ENCODE measurements at regions not wholly inside any gene's neighbourhood (a gene's known extent, or its start where the extent isn't known, plus 50 kb on each side); places are given as distances from the start of the nearest gene placed in this dataset.
"Not testable (repeated sequence)": the region's sequence is repeated elsewhere in the genome, so short reads cannot be mapped to it uniquely, and the experiment has no call there.

DNA sequence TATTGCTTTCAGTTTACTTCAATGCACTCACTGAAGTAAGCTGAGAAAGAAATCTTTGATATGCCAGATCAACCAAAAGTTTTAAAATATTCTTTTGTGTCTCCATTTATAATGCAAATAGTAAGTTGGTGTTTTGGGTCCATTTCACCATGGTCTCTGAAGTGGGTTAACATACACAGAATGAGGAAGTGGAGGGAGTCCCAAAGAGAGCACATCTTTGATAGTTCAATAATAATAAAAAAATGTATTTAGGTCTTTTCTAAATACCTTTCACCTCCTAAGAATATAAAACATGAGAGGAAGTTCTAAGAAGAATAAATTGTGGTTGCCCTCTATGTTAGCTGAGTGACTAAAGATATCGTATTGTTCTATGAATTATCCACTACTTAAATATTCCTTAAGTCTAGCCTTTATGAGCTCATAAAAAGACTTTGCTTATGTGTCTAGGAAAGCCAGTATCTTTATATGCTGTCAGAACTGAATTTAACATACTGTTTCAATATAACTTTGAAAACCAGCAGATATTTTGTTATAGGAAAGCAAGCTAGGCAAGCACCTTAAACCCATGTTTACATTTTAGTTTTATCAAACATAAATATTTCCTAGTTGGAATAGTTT lies 148.7 kb upstream of the ZEB2 start:
- DNase-seq (ENCODE audit: low read depth, low spot score): no peak

DNA sequence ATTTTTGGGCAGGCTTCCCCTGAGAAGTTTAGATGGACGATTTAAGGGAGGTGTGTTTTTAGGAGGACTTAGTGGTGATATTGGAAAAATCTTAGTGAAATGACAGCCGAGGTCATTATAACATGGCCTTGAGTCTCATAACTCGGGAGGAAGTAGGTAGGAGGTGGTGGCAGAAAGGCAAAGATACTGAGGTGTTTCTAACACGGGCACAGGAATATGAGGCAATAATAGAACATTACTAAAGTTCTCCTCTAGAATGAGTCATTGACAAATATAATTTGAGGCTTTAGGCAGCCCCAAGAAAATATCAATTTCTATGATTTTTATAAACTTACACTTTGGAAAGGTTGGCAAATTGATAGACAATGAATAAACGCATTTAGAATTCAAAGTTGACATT lies 146.1 kb upstream of the ZEB2 start:
- no peak for DNase-seq (ENCODE audit: low read depth, low spot score)

More for the DNA sequence above, 148.7 kb upstream of the ZEB2 start:
- H3K4me3 ChIP-seq (ENCODE audit: low read length): no peak overlapping the region

DNA sequence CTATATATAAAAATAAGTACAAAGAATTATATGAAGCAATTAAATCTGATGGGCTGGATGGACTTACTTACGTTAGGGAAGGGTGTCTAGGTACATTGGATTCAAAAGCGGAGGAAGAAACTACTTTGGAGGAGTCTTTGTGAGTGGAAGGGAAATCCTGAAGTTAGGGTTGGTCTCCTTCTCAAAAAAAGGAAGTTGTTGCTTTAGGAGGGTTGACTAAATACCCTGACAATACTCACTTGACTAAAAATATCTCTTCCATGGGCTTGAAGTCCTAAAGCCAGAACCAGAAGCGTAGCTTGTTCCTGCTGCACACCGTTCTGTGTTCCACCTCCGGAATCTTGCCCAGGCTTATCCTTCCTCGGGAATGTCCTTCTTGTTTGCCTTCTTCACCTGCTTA lies 143.3 kb upstream of the ZEB2 start:
- H3K4me3 ChIP-seq (ENCODE audit: low read length): no peak overlapping the region
- DNase-seq (ENCODE audit: low read depth, low spot score): no peak

More for the DNA sequence above, 146.1 kb upstream of the ZEB2 start:
- H3K4me3 ChIP-seq (ENCODE audit: low read length): no peak overlapping the region

DNA sequence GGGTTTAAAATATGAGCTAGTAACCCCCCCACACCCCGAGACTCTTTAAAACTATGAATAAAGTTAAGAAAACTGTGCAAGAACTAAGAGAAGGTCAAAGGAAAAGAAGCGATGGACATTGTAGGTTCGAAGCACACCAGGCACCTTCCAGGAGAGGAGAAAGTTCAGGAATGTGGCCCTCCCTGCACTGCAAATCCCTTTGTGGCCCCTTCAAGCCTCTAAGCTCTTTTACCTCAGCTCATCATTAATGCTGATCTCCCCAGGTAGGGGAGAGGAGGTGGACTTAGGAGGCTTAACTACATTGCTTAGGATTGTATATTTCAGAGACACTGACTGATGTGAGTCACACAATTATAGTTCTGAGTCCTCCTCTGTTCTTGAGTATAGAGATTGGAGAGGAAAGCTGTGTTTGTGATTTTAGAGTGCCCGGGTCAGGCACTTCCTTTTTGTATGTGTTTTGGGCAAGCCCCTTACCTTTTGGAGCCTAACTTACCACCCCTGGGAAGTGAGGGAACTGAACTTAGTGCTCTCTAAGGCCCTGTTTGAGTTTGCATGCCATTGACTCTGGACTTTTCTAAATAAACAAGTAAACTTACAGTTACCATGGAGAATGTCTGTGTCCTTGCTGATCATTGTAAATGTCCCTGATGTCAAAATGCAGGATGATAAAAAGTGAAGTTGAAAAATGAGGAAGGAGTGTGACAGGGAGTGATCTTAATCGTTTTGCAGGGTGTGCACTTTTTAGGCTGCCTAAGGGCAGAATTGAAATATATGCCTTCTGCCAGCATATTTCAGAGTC lies 140.8 kb upstream of the ZEB2 start:
- no peak overlapping the region for H3K4me3 ChIP-seq (ENCODE audit: low read length)
- no peak for DNase-seq (ENCODE audit: low read depth, low spot score)

DNA sequence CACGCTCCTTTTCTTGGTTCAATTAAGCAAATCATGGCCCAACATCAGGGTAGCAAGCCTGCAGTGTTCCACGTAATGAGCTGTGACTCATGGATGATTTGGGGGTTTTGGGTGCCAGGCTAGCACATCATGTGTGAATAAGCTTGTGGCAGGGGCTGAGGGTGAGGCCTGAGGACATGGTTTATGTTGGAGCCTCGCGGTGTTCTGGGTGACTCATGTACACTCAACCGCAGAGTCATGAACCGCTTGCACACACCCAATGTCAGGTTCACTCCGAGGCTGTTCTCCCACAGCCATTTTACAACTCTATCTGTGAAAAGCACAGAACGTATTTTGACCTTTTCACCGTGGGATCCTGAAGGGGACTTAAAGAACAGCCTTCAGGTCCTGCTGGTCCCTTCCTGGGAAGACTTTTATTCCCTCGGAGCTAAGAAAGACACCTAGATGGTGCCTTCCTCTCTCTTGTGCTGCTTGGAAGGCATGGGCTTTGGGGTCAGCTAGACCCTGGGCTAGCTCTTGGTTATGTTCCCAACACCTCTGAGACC lies 139.9 kb upstream of the ZEB2 start:
- H3K4me3 ChIP-seq (ENCODE audit: low read length): no peak overlapping the region
- DNase-seq (ENCODE audit: low read depth, low spot score): no peak

- DNase-seq (ENCODE audit: low read depth, low spot score): no peak
- H3K4me3 ChIP-seq (ENCODE audit: low read length): no peak overlapping the region
Observed at GRCh38 chr2:144654523-144654922, 134.6 kb upstream of the ZEB2 start.

- no peak overlapping the region for H3K4me3 ChIP-seq (ENCODE audit: low read length)
- DNase-seq (ENCODE audit: low read depth, low spot score): no peak
Observed at GRCh38 chr2:144650907-144651306, 131.0 kb upstream of the ZEB2 start.

DNA sequence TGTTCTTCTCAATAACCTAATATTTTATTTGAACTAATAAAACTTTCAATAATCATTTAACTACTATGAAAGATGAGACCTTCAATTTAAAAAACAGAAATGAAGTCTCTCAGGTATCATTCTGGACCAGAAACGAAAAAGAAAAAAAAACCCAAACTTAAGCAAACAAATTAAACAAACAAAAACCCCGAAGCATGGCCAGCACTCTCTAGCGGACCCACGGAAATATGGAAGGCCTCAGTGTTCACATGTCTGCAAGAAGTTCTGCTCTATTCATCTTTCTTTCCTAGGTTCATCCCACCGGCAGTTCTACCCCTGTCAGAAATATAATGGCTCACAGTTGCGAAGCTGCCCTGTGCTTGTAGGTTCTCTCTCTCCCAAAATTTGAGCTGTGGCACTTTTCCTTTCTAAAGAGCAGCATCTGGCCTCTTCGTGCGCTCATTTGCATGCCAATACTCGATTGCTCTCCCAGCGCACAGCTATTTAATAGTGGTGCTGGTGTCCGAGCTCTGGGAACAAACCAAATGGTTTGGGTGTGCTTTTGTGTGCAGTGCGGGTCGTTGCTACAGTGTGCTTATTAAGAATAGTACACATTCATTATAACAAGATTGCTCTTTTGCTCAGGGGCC lies 129.0 kb upstream of the ZEB2 start:
- no peak for DNase-seq (ENCODE audit: low read depth, low spot score)
- no peak overlapping the region for H3K4me3 ChIP-seq (ENCODE audit: low read length)

- H3K4me3 ChIP-seq (ENCODE audit: low read length): no peak overlapping the region
- no peak for DNase-seq (ENCODE audit: low read depth, low spot score)
Observed at GRCh38 chr2:144645083-144645778, 125.3 kb upstream of the ZEB2 start.

- no peak overlapping the region for H3K4me3 ChIP-seq (ENCODE audit: low read length)
- no peak for DNase-seq (ENCODE audit: low read depth, low spot score)
Observed at GRCh38 chr2:144644549-144644948, 124.6 kb upstream of the ZEB2 start.

DNA sequence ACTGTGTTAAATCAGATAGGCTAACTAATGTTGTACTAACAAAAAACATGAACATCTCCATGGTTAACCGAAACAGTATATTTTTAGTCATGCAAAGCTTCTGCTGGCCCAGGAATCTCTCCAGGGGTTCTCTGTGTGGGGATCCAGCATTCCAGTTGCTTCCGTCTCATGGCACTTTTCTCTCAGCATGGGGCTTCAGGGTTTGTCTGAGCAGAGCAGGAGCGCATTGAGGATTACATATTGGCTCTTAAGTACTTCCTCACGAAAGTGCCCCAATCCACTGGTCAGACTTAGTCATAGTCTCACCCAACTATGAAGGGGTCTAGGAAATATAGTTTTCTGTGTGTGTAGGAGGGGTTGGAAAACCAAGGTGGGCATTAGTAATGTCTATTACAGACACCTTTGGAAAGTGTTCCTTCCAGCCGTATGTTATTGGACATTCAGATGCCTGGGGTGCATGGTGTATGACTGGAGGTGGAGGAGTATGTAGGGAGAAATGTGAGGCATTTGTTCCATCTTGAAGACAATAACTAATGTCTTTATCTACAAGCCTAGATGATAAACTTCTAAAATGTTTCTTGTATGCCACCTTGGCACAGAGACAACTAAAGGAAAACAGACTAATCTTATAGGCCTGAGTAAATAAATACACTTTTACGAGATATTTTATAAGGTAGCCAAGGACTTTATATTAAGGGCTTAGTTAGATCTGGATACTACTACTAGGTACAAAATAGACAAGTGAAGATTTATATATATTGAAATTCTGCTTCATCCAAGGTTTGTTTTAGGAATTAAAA lies 123.8 kb upstream of the ZEB2 start:
- no peak for DNase-seq (ENCODE audit: low read depth, low spot score)
- no peak overlapping the region for H3K4me3 ChIP-seq (ENCODE audit: low read length)

GRCh38 chr2:144642856-144643255 lies 122.9 kb upstream of the ZEB2 start:
- no peak overlapping the region for H3K4me3 ChIP-seq (ENCODE audit: low read length)
- no peak for DNase-seq (ENCODE audit: low read depth, low spot score)

DNA sequence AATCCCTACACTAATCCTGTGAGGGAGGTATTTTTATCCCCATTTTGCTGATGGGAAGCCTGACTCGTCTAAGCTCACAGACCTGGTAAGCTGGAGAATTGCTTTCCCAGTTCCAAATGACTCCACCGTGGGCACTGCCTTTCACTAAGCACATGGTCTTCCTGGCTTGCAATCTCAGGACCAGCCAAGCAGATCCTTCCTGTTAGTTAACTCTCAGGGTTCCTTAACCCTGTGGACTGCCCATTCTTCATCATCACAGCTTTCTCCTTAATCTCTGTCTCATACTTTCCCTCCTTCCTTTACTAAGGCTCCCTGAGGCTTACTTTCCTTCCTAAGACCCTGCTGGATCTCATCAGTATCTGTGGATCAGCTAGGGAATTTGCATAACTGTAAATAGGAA lies 122.2 kb upstream of the ZEB2 start:
- DNase-seq (ENCODE audit: low read depth, low spot score): no peak
- no peak overlapping the region for H3K4me3 ChIP-seq (ENCODE audit: low read length)

GRCh38 chr2:144638250-144638649 lies 118.3 kb upstream of the ZEB2 start:
- not testable (repeated sequence) for DNase-seq (ENCODE audit: low read depth, low spot score)

DNA sequence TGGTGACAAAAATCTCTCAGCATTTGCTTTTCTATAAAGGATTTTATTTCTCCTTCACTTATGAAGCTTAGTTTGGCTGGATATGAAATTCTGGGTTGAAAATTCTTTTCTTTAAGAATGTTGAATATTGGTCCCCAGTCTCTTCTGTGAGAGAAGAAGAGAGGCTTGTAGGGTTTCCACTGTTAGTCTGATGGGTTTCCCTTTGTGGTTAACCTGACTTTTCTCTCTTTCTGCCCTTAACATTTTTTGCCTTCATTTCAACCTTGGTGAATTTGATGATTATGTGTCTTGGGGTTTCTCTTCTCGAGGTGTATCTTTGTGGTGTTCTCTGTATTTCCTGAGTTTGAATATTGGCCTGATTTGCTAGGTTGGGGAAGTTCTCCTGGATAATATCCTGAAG lies 116.9 kb upstream of the ZEB2 start:
- not testable (repeated sequence) for H3K4me3 ChIP-seq (ENCODE audit: low read length); DNase-seq (ENCODE audit: low read depth, low spot score)

More at GRCh38 chr2:144638250-144638649, 118.3 kb upstream of the ZEB2 start:
- not testable (repeated sequence) for H3K4me3 ChIP-seq (ENCODE audit: low read length)

DNA sequence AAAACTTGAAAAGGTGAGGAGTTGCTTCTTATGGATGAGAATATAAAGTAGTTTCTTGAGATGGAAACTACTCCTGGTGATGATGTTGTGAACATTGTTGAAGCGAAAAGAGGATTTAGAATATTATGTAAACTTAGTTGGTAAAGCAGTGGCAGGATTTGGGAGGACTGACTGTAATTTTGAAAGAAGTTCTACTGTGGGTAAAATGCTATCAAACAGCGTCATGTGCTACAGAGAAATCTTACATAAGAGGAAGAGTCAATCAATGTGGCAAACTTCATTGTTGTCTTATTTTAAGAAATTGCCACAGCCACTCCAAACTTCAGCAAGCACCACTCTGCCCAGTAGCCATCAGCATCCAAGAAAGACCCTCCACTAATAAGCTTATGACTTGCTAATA lies 112.9 kb upstream of the ZEB2 start:
- no peak overlapping the region for H3K4me3 ChIP-seq (ENCODE audit: low read length)
- no peak for DNase-seq (ENCODE audit: low read depth, low spot score)

- no peak for DNase-seq (ENCODE audit: low read depth, low spot score)
- no peak overlapping the region for H3K4me3 ChIP-seq (ENCODE audit: low read length)
Observed at GRCh38 chr2:144631636-144632035, 111.7 kb upstream of the ZEB2 start.

DNA sequence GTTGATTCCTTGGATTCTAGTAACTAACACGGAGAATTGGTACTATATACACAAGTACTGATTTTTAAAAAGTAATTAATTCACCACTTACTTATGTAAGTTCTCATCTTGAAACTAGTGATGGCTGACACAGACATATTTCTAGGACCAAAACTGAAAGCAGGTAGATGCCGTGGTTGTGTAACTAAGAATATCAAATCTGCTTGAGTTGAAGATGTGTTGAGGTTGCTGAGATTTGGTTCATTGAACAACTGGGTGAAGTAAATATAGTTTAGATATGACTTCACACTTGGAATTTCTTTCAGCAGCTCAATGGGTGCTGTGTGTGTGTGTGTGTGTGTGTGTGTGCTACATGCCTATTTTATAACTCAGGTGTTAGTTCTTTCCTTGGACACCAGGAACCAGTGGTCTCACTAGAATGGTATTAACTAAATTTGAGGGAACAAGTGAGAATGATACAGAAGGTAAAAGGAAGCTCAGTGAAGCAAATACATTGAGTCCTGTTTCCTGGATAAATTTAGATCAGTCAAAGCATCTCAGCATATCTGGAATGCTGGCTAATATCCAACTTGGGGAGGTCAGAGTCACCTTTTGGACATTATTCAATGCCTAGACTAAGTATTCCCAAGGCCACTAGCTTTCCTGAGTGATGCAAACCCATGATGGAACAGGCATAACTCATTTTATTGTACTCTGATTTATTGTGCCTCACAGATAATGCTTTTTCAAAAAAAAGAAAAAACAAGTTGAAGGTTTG lies 110.7 kb upstream of the ZEB2 start:
- no peak for DNase-seq (ENCODE audit: low read depth, low spot score)
- H3K4me3 ChIP-seq (ENCODE audit: low read length): no peak overlapping the region

All from Jurkat, Clone E6-1 (cell line).